T-helper 1 cell treated with Interleukin-12 subunit alpha and Interleukin-12 subunit beta and Interleukin-4 antibody, amounts not matched to agents 30 μg/mL and 1 μg/mL, for 36 hours (primary cell): ENCODE measurements at regions not wholly inside any gene's neighbourhood (a gene's known extent, or its start where the extent isn't known, plus 50 kb on each side); places are given as distances from the start of the nearest gene placed in this dataset.

Source experiments
- H3K27ac Mint-ChIP-seq: one replicate; pipeline ENCODE4 v1.8.0; 2021; ENCODE audit warnings: mild to moderate bottlenecking, mixed read lengths
- H3K27me3 Mint-ChIP-seq: one replicate; pipeline ENCODE4 v1.8.0; 2021; ENCODE audit warnings: low read depth, mixed read lengths
- H3K36me3 Mint-ChIP-seq: one replicate; pipeline ENCODE4 v1.8.0; 2021; ENCODE audit warnings: low read depth, mixed read lengths
- H3K4me1 Mint-ChIP-seq: one replicate; pipeline ENCODE4 v1.8.0; 2021; ENCODE audit warnings: low read depth, mixed read lengths
- H3K4me3 Mint-ChIP-seq: one replicate; pipeline ENCODE4 v1.8.0; 2021; ENCODE audit warnings: mild to moderate bottlenecking, moderate library complexity, mixed read lengths
- H3K9me3 Mint-ChIP-seq: one replicate; pipeline ENCODE4 v1.8.0; 2021; ENCODE audit warnings: mixed read lengths

GRCh38 chr1:4495809-4496208, 158.6 kb upstream of the AJAP1 start:
- Mint-ChIP-seq H3K4me1 (no peaks in the 10 kb centered on the region), H3K9me3 (no peaks in the 10 kb centered on the region), H3K4me3 (no peak overlapping the region), H3K27ac (no peak overlapping the region), H3K36me3 (no peaks in the 10 kb centered on the region), H3K27me3 (no peaks in the 10 kb centered on the region)

- no peak overlapping the region for H3K4me3 Mint-ChIP-seq
- no peaks in the 10 kb centered on the region for H3K4me1 Mint-ChIP-seq
- no peaks in the 10 kb centered on the region for H3K36me3 Mint-ChIP-seq
- no peaks in the 10 kb centered on the region for H3K9me3 Mint-ChIP-seq
- H3K27me3 Mint-ChIP-seq: no peaks in the 10 kb centered on the region
- H3K27ac Mint-ChIP-seq: no peak overlapping the region
These were observed 154.0 kb upstream of the AJAP1 start for GRCh38 chr1:4500441-4500840.

GRCh38 chr1:4506591-4506990, 147.8 kb upstream of the AJAP1 start:
- H3K9me3 Mint-ChIP-seq: no peaks in the 10 kb centered on the region
- no peaks in the 10 kb centered on the region for H3K4me1 Mint-ChIP-seq
- no peaks in the 10 kb centered on the region for H3K36me3 Mint-ChIP-seq
- no peak overlapping the region for H3K27ac Mint-ChIP-seq
- no peaks in the 10 kb centered on the region for H3K27me3 Mint-ChIP-seq
- H3K4me3 Mint-ChIP-seq: no peak overlapping the region

- Mint-ChIP-seq H3K27me3 (no peaks in the 10 kb centered on the region), H3K4me3 (no peak overlapping the region), H3K9me3 (no peaks in the 10 kb centered on the region), H3K4me1 (no peaks in the 10 kb centered on the region), H3K27ac (no peak overlapping the region), H3K36me3 (no peaks in the 10 kb centered on the region)
These were observed 145.2 kb upstream of the AJAP1 start for GRCh38 chr1:4509206-4509605.

GRCh38 chr1:4510276-4510691, 144.1 kb upstream of the AJAP1 start:
- no peaks in the 10 kb centered on the region for H3K27me3 Mint-ChIP-seq
- no peak overlapping the region for H3K4me3 Mint-ChIP-seq
- H3K27ac Mint-ChIP-seq: no peak overlapping the region
- H3K9me3 Mint-ChIP-seq: no peaks in the 10 kb centered on the region
- no peaks in the 10 kb centered on the region for H3K4me1 Mint-ChIP-seq
- H3K36me3 Mint-ChIP-seq: no peaks in the 10 kb centered on the region

GRCh38 chr1:4511374-4511773, 143.0 kb upstream of the AJAP1 start:
- no peak overlapping the region for H3K4me3 Mint-ChIP-seq
- H3K36me3 Mint-ChIP-seq: no peaks in the 10 kb centered on the region
- no peak overlapping the region for H3K27ac Mint-ChIP-seq
- no peaks in the 10 kb centered on the region for H3K4me1 Mint-ChIP-seq
- H3K9me3 Mint-ChIP-seq: no peaks in the 10 kb centered on the region
- H3K27me3 Mint-ChIP-seq: no peaks in the 10 kb centered on the region

- no peaks in the 10 kb centered on the region for H3K36me3 Mint-ChIP-seq
- H3K9me3 Mint-ChIP-seq: no peaks in the 10 kb centered on the region
- no peaks in the 10 kb centered on the region for H3K4me1 Mint-ChIP-seq
- H3K27ac Mint-ChIP-seq: no peak overlapping the region
- H3K27me3 Mint-ChIP-seq: no peaks in the 10 kb centered on the region
- H3K4me3 Mint-ChIP-seq: no peak overlapping the region
These were observed 141.8 kb upstream of the AJAP1 start for GRCh38 chr1:4512636-4513035.

- H3K4me3 Mint-ChIP-seq: no peak overlapping the region
- no peaks in the 10 kb centered on the region for H3K27me3 Mint-ChIP-seq
- no peaks in the 10 kb centered on the region for H3K9me3 Mint-ChIP-seq
- H3K4me1 Mint-ChIP-seq: no peaks in the 10 kb centered on the region
- no peak overlapping the region for H3K27ac Mint-ChIP-seq
- H3K36me3 Mint-ChIP-seq: no peaks in the 10 kb centered on the region
These were observed 140.7 kb upstream of the AJAP1 start for GRCh38 chr1:4513685-4514084.

GRCh38 chr1:4515727-4516289, 138.6 kb upstream of the AJAP1 start:
- Mint-ChIP-seq H3K36me3 (no peaks in the 10 kb centered on the region), H3K27ac (no peak overlapping the region), H3K9me3 (no peaks in the 10 kb centered on the region), H3K27me3 (no peaks in the 10 kb centered on the region), H3K4me3 (no peak overlapping the region), H3K4me1 (no peaks in the 10 kb centered on the region)

GRCh38 chr1:4516596-4516995, 137.8 kb upstream of the AJAP1 start:
- Mint-ChIP-seq H3K9me3 (no peaks in the 10 kb centered on the region), H3K4me1 (no peaks in the 10 kb centered on the region), H3K36me3 (no peaks in the 10 kb centered on the region), H3K27me3 (no peaks in the 10 kb centered on the region), H3K27ac (no peak overlapping the region), H3K4me3 (no peak overlapping the region)

- Mint-ChIP-seq H3K4me3 (no peak overlapping the region), H3K36me3 (no peaks in the 10 kb centered on the region), H3K9me3 (no peaks in the 10 kb centered on the region), H3K27ac (no peak overlapping the region), H3K4me1 (no peaks in the 10 kb centered on the region), H3K27me3 (no peaks in the 10 kb centered on the region)
These were observed 137.0 kb upstream of the AJAP1 start for GRCh38 chr1:4517186-4517954.

GRCh38 chr1:4518621-4519020, 135.8 kb upstream of the AJAP1 start:
- no peak overlapping the region for H3K27ac Mint-ChIP-seq
- no peaks in the 10 kb centered on the region for H3K9me3 Mint-ChIP-seq
- no peaks in the 10 kb centered on the region for H3K4me1 Mint-ChIP-seq
- no peaks in the 10 kb centered on the region for H3K27me3 Mint-ChIP-seq
- H3K4me3 Mint-ChIP-seq: no peak overlapping the region
- no peaks in the 10 kb centered on the region for H3K36me3 Mint-ChIP-seq

- Mint-ChIP-seq H3K27me3 (no peaks in the 10 kb centered on the region), H3K4me1 (no peaks in the 10 kb centered on the region), H3K36me3 (no peaks in the 10 kb centered on the region), H3K9me3 (no peaks in the 10 kb centered on the region), H3K4me3 (no peak overlapping the region), H3K27ac (no peak overlapping the region)
These were observed 134.5 kb upstream of the AJAP1 start for GRCh38 chr1:4519954-4520353.

- Mint-ChIP-seq H3K27me3 (no peaks in the 10 kb centered on the region), H3K4me1 (no peaks in the 10 kb centered on the region), H3K9me3 (no peaks in the 10 kb centered on the region), H3K4me3 (no peak overlapping the region), H3K27ac (no peak overlapping the region), H3K36me3 (no peaks in the 10 kb centered on the region)
These were observed 130.9 kb upstream of the AJAP1 start for GRCh38 chr1:4523551-4523950.

- no peaks in the 10 kb centered on the region for H3K36me3 Mint-ChIP-seq
These were observed 127.7 kb upstream of the AJAP1 start for GRCh38 chr1:4526747-4527146.

More at GRCh38 chr1:4526747-4527146, 127.7 kb upstream of the AJAP1 start:
- H3K4me3 Mint-ChIP-seq: no peak overlapping the region
- H3K9me3 Mint-ChIP-seq: no peaks in the 10 kb centered on the region
- no peaks in the 10 kb centered on the region for H3K4me1 Mint-ChIP-seq
- H3K27ac Mint-ChIP-seq: no peak overlapping the region
- H3K27me3 Mint-ChIP-seq: no peaks in the 10 kb centered on the region
